Sigmoid colon (tissue), 6 donors: ENCODE measurements at regions not wholly inside any gene's neighbourhood (a gene's known extent, or its start where the extent isn't known, plus 50 kb on each side); places are given as distances from the start of the nearest gene placed in this dataset.
A peak's percentile ranks its signal among the peaks of the same experiment; 100 is the strongest.

ENCODE experiments used
- DNase-seq: peaks from one replicate; pipeline ENCODE4 v3.0.0-alpha.2; 2019
- H3K27ac ChIP-seq, 4 donors: fragments of 200-600 bp; sonication (generic); one replicate each; pipeline ENCODE4 v1.5.1; 2016 to 2019; ENCODE audit warnings: mild to moderate bottlenecking in 1 of 4
- H3K27me3 ChIP-seq, 3 donors: fragments of 200-600 bp; sonication (generic); one replicate each; pipeline ENCODE4 v1.5.1; 2019; ENCODE audit warnings: mild to moderate bottlenecking in 1 of 3
- H3K36me3 ChIP-seq, 4 donors: fragments of 200-600 bp; sonication (generic); one replicate each; pipeline ENCODE4 v1.5.1; 2016 to 2019
- H3K4me1 ChIP-seq, 4 donors: fragments of 200-600 bp; sonication (generic); one replicate each; pipeline ENCODE4 v1.5.1; 2017 to 2019
- H3K4me3 ChIP-seq, 4 donors: fragments of 200-600 bp; sonication (generic); one replicate each; pipeline ENCODE4 v1.5.1; 2017 to 2019; ENCODE audit warnings: mild to moderate bottlenecking in 2 of 4, moderate library complexity in 1 of 4
- H3K9me3 ChIP-seq, 4 donors: fragments of 200-600 bp in 3 of 4; sonication (generic) in 3 of 4; one replicate each; pipeline versions ENCODE4 v1.5.1 to v1.6.1; 2013 to 2019
- EP300 ChIP-seq, 4 donors: sonication (generic); formaldehyde crosslinking; IDR thresholded peaks; one replicate each; pipeline ENCODE4 v1.6.1; 2017; ENCODE audit warnings: antibody characterized with exemption in 4 of 4
- POLR2A ChIP-seq, 2 donors: fragments of 450-650 bp; IDR thresholded peaks; one replicate each; pipeline ENCODE4 v1.6.1; 2016; ENCODE audit warnings: antibody characterized with exemption in 2 of 2, mild to moderate bottlenecking in 2 of 2, moderate library complexity in 2 of 2
- POLR2AphosphoS5 ChIP-seq, 4 donors: sonication (generic); formaldehyde crosslinking; IDR thresholded peaks; one replicate each; pipeline ENCODE4 v1.6.1; 2017; ENCODE audit warnings: antibody characterized with exemption in 4 of 4
- WGBS, 2 donors: extraction: QIAGEN DNeasy Blood & Tissue Kit; methylation state at CpG; one replicate each; pipeline ENCODE4 v1.1.7; 2013; 5-methylcytosine and 5-hydroxymethylcytosine counted together
- intact Hi-C: fragments of 100-400 bp; cut with DNase I; formaldehyde crosslinking; loops from one replicate; pipeline ENCODE4 v1.15.1; 2023
- TF ChIP-seq, protein P1 (sequence below), 4 experiments: fragments of 450-650 bp in 3 of 4; fragments of 200-600 bp in 1 of 4; IDR thresholded peaks; one replicate each; pipeline ENCODE4 v1.5.1; 2016 to 2019; ENCODE audit warnings: antibody characterized with exemption in 4 of 4, mild to moderate bottlenecking in 3 of 4, moderate library complexity in 2 of 4
- donor health status: healthy with polysubstance abuse.
- donor health status: healthy.

DNA sequence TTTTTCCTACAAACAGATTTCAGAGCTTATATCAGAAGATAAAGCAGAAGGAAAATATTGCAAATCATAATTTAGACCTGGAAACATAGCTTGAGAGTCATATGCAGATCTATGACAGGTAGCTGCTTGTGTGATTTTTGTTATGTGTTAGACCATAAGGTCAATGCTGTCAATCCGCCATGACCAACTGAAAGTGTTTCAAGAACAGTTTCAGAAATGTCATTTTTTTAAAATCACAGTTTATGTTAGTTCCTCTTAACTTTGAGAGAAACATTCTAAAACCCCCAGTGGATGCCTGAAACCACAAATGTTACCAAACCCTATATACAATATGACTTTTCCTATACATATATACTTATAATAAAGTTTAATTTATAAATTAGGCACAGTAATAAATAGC is 391.3 kb upstream of the FAM241A start:
- intact Hi-C loops, result no loop called here

DNA sequence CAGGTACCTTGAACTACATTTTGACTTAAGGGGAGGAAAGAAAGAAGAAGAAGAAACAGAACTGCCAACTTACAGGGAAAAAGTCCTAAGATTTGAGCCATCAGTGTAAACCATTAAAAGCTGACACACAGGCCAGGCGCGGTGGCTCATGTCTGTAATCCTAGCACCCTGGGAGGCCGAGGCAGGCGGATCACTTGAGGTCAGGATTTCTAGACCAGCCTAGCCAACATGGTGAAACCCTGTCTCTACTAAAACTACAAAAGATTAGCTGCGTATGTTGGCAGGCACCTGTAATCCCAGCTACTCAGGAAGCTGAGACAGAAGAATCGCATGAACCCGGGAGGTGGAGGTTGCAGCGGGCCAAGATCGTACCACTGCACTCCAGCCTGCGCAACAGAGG is 389.7 kb upstream of the FAM241A start:
- no peak for DNase-seq
- 92 to 97% methylated on average over 10 of the region's 10 CpGs for WGBS, 2 donors

More for the DNA sequence above, 391.3 kb upstream of the FAM241A start:
- no peak for TF ChIP-seq POLR2A (IDR thresholded peaks at IDR 0.05)
- Histone ChIP-seq H3K4me1 (peaks cover 0 to 8% (median 1%) of the 10 kb centered on the region in 4 donors), H3K9me3 (no peaks in the 10 kb centered on the region), H3K36me3 (no peaks in the 10 kb centered on the region), H3K27me3 (no peaks in the 10 kb centered on the region), H3K4me3 (no peak overlapping the region), H3K27ac (no peak overlapping the region)
- DNase-seq, result no peak
- 88 to 93% methylated on average over 1 of the region's 1 CpG for WGBS, 2 donors

DNA sequence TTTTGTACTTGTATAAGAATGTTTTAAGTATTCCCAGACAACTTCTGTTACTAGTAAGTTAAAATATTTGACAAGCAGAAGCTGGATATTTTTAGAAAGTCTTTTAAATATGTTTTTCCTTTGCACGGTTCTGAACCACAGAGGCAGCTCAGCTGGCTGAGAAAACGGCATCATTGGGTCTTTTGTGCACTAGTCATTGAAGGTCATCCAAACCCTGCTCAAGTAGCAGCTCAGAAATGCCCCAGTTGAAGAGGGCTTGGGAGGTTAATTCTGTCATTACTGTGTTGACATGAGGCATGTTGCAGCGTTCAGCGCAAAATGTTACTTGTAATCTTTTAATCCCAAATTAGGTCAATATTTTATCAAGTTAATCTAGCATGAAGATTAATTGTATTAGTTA is 383.7 kb upstream of the FAM241A start:
- Histone ChIP-seq H3K27ac (peak overlapping the region in 2 of 4 donors; percentile 14 to 48), H3K4me1 (peaks cover 0 to 22% (median 13%) of the 10 kb centered on the region in 4 donors), H3K9me3 (peaks cover 0 to 3% (median 0%) of the 10 kb centered on the region in 4 donors), H3K36me3 (no peaks in the 10 kb centered on the region), H3K4me3 (no peak overlapping the region), H3K27me3 (no peaks in the 10 kb centered on the region)
- WGBS, 2 donors, result 30 to 64% methylated on average over 4 of the region's 4 CpGs
- no peak for TF ChIP-seq EP300 (IDR thresholded peaks at IDR 0.05)
- TF ChIP-seq POLR2AphosphoS5 (IDR thresholded peaks at IDR 0.05), result no peak
- intact Hi-C loops, result no loop called here
- no peak for DNase-seq

More for the DNA sequence above, 389.7 kb upstream of the FAM241A start:
- intact Hi-C loops, result no loop called here
- Histone ChIP-seq H3K9me3 (no peaks in the 10 kb centered on the region), H3K36me3 (no peaks in the 10 kb centered on the region), H3K4me3 (no peak overlapping the region), H3K4me1 (peaks cover 0 to 9% (median 2%) of the 10 kb centered on the region in 4 donors), H3K27me3 (no peaks in the 10 kb centered on the region), H3K27ac (no peak overlapping the region)
- TF ChIP-seq, protein P1, sequence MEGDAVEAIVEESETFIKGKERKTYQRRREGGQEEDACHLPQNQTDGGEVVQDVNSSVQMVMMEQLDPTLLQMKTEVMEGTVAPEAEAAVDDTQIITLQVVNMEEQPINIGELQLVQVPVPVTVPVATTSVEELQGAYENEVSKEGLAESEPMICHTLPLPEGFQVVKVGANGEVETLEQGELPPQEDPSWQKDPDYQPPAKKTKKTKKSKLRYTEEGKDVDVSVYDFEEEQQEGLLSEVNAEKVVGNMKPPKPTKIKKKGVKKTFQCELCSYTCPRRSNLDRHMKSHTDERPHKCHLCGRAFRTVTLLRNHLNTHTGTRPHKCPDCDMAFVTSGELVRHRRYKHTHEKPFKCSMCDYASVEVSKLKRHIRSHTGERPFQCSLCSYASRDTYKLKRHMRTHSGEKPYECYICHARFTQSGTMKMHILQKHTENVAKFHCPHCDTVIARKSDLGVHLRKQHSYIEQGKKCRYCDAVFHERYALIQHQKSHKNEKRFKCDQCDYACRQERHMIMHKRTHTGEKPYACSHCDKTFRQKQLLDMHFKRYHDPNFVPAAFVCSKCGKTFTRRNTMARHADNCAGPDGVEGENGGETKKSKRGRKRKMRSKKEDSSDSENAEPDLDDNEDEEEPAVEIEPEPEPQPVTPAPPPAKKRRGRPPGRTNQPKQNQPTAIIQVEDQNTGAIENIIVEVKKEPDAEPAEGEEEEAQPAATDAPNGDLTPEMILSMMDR (IDR thresholded peaks at IDR 0.05), result no peak
- TF ChIP-seq EP300 (IDR thresholded peaks at IDR 0.05), result no peak
- no peak for TF ChIP-seq POLR2AphosphoS5 (IDR thresholded peaks at IDR 0.05)
- TF ChIP-seq POLR2A (IDR thresholded peaks at IDR 0.05), result no peak

DNA sequence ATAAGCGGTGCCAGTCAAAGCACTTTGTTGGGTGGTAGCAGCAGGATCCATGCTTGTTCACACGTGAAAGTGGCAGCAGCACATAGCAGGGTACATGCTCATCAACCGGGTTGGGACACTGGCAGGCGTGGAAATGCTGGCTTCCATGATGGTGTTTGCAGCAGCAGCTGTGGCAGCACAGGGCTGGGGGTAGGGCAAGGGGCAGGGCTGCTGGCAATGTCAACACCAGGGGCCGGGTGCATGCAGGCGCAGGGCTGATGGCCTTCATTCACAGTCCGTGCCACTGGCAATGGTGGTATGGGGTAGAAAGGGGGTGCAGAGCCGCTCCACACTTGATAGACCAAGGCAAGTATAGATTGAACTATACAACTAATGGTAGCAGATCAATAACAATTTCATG is 374.7 kb upstream of the FAM241A start:
- intact Hi-C loops, result no loop called here

DNA sequence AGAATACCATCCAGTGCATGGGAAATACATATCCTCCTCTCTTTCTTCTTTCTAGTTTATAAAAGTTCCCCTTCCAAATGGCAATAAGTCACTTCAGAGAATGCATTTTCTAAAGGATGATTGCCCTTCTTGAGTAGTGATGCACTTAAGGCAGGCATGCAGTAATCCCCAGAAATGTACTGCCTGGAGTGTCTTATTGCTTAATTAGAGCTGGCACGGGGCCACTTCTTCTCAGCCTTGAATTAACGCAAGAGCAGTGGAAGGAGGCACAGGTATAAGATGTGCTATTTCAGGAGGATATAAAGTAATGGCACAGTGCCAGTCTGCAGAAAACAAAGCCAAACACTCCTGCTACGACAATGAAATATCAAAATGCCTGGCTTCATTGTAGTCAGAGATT is 371.4 kb upstream of the FAM241A start:
- intact Hi-C loops, result loop anchor here (2.0 kb wide), 1 partner anchor 131 kb away; no protein-coding TSS in a partner anchor
- peak; percentile 57 for DNase-seq
- peaks cover 0 to 54% (median 29%) of the 10 kb centered on the region in 4 donors for H3K4me1 ChIP-seq
- H3K27me3 ChIP-seq, result no peaks in the 10 kb centered on the region
- H3K4me3 ChIP-seq, result no peak overlapping the region
- H3K9me3 ChIP-seq, result no peaks in the 10 kb centered on the region
- H3K36me3 ChIP-seq, result no peaks in the 10 kb centered on the region
- TF ChIP-seq POLR2AphosphoS5 (IDR thresholded peaks at IDR 0.05) (no peak), POLR2A (IDR thresholded peaks at IDR 0.05) (no peak), EP300 (IDR thresholded peaks at IDR 0.05) (no peak)
- TF ChIP-seq, protein P1 (IDR thresholded peaks at IDR 0.05), result no peak
- 17 to 61% methylated on average over 3 of the region's 3 CpGs for WGBS, 2 donors
- H3K27ac ChIP-seq, result no peak overlapping the region

More for the DNA sequence above, 374.7 kb upstream of the FAM241A start:
- Histone ChIP-seq H3K4me1 (peaks cover 0 to 23% (median 15%) of the 10 kb centered on the region in 4 donors), H3K27ac (no peak overlapping the region), H3K27me3 (no peaks in the 10 kb centered on the region), H3K4me3 (no peak overlapping the region), H3K36me3 (no peaks in the 10 kb centered on the region), H3K9me3 (no peaks in the 10 kb centered on the region)
- DNase-seq, result no peak
- no peak for TF ChIP-seq EP300 (IDR thresholded peaks at IDR 0.05)
- TF ChIP-seq, protein P1 (IDR thresholded peaks at IDR 0.05), result no peak
- no peak for TF ChIP-seq POLR2AphosphoS5 (IDR thresholded peaks at IDR 0.05)
- TF ChIP-seq POLR2A (IDR thresholded peaks at IDR 0.05), result no peak
- WGBS, 2 donors, result 69 to 74% methylated on average over 8 of the region's 8 CpGs
